ENCODE measurements at regions not wholly inside any gene's neighbourhood (a gene's known extent, or its start where the extent isn't known, plus 50 kb on each side); places are given as distances from the start of the nearest gene placed in this dataset.

DNA sequence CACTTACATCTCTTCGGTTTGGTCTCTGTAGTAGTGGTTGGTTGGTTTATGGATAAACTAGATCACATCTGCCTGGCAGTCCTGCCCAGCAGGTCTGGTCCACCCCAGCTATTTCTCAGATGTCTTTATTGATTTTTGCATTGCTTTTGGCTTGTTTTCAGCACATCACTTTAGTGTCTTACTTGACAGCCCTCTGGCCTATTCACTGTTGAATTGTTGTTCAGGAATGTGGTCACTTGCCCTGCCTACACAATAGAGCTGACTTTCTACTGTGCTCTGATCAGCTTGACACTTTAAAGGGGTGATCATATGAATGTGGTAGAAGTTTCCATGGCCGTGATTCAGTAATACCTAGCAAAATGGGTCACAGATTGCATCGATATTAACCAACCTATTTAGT is 719.2 kb upstream of the LRRN3 start:
- TF ChIP-seq, protein P1, sequence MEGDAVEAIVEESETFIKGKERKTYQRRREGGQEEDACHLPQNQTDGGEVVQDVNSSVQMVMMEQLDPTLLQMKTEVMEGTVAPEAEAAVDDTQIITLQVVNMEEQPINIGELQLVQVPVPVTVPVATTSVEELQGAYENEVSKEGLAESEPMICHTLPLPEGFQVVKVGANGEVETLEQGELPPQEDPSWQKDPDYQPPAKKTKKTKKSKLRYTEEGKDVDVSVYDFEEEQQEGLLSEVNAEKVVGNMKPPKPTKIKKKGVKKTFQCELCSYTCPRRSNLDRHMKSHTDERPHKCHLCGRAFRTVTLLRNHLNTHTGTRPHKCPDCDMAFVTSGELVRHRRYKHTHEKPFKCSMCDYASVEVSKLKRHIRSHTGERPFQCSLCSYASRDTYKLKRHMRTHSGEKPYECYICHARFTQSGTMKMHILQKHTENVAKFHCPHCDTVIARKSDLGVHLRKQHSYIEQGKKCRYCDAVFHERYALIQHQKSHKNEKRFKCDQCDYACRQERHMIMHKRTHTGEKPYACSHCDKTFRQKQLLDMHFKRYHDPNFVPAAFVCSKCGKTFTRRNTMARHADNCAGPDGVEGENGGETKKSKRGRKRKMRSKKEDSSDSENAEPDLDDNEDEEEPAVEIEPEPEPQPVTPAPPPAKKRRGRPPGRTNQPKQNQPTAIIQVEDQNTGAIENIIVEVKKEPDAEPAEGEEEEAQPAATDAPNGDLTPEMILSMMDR (IDR thresholded peaks at IDR 0.05 in 2 of 3, conservative IDR thresholded peaks at IDR 0.05 in 1 of 3; ENCODE audit: control insufficient read depth in 2 of 3, extremely low read depth in 1 of 3, insufficient read depth in 1 of 3, low read depth in 3 of 3, low read length in 3 of 3) = no peak
- no peak for TF ChIP-seq CBX3 (IDR thresholded peaks at IDR 0.05; ENCODE audit: borderline replicate concordance, low read depth)
- TF ChIP-seq CREB1 (IDR thresholded peaks at IDR 0.05; ENCODE audit: low read depth) = no peak
- TF ChIP-seq EGR1 (IDR thresholded peaks at IDR 0.05; ENCODE audit: borderline replicate concordance in 1 of 2, low read depth in 2 of 2, low read length in 2 of 2) = no peak
- no peak for TF ChIP-seq EZH2 (IDR thresholded peaks at IDR 0.05; ENCODE audit: borderline replicate concordance, control insufficient read depth, low read depth, low read length)
- TF ChIP-seq YY1 (IDR thresholded peaks at IDR 0.05; ENCODE audit: low read depth, low read length) = no peak
- TF ChIP-seq, protein P2, sequence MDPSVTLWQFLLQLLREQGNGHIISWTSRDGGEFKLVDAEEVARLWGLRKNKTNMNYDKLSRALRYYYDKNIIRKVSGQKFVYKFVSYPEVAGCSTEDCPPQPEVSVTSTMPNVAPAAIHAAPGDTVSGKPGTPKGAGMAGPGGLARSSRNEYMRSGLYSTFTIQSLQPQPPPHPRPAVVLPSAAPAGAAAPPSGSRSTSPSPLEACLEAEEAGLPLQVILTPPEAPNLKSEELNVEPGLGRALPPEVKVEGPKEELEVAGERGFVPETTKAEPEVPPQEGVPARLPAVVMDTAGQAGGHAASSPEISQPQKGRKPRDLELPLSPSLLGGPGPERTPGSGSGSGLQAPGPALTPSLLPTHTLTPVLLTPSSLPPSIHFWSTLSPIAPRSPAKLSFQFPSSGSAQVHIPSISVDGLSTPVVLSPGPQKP (IDR thresholded peaks at IDR 0.05; ENCODE audit: low read depth, low read length) = no peak
- TF ChIP-seq TCF7 (IDR thresholded peaks at IDR 0.05; ENCODE audit: borderline replicate concordance) = no peak
- TF ChIP-seq EP300 (IDR thresholded peaks at IDR 0.05; ENCODE audit: borderline replicate concordance in 1 of 2, control insufficient read depth in 1 of 2, low read depth in 2 of 2, low read length in 2 of 2) = no peak
- no peak for TF ChIP-seq TAF1 (IDR thresholded peaks at IDR 0.05; ENCODE audit: borderline replicate concordance, low read depth, low read length)
- TF ChIP-seq CHD1 (IDR thresholded peaks at IDR 0.05; ENCODE audit: low read depth, low read length) = no peak
